ENCODE measurements at regions not wholly inside any gene's neighbourhood (a gene's known extent, or its start where the extent isn't known, plus 50 kb on each side); places are given as distances from the start of the nearest gene placed in this dataset.
"Not testable (repeated sequence)": the region's sequence is repeated elsewhere in the genome, so short reads cannot be mapped to it uniquely, and the experiment has no call there.

GRCh38 chr3:164351131-164351530 lies 727.2 kb downstream of the SI start:
- no peak overlapping the region for H3K9ac ChIP-seq (ENCODE audit: insufficient read depth in 1 of 2, low read length in 2 of 2)
- no peaks in the 10 kb centered on the region for H3K4me1 ChIP-seq (ENCODE audit: control insufficient read depth in 5 of 5, insufficient read depth in 5 of 5, low read length in 5 of 5)
- H3K4me3 ChIP-seq: no peak overlapping the region
- DNase-seq (no peak), ATAC-seq (ENCODE audit: insufficient read depth, low FRiP score) (no peak)
- no peaks in the 10 kb centered on the region for H3K9me3 ChIP-seq (ENCODE audit: control insufficient read depth in 4 of 4, insufficient read depth in 3 of 4, low read length in 3 of 4)
- no peak overlapping the region for H3K27ac ChIP-seq (ENCODE audit: low read depth in 1 of 2, low read length in 1 of 2)
- no peaks in the 10 kb centered on the region for H3K27me3 ChIP-seq (ENCODE audit: control insufficient read depth in 3 of 3, insufficient read depth in 3 of 3, low read length in 2 of 3)
- no peaks in the 10 kb centered on the region for H3K36me3 ChIP-seq (ENCODE audit: control insufficient read depth in 4 of 4, insufficient read depth in 4 of 4, low read length in 4 of 4)
- TF ChIP-seq, protein P1, sequence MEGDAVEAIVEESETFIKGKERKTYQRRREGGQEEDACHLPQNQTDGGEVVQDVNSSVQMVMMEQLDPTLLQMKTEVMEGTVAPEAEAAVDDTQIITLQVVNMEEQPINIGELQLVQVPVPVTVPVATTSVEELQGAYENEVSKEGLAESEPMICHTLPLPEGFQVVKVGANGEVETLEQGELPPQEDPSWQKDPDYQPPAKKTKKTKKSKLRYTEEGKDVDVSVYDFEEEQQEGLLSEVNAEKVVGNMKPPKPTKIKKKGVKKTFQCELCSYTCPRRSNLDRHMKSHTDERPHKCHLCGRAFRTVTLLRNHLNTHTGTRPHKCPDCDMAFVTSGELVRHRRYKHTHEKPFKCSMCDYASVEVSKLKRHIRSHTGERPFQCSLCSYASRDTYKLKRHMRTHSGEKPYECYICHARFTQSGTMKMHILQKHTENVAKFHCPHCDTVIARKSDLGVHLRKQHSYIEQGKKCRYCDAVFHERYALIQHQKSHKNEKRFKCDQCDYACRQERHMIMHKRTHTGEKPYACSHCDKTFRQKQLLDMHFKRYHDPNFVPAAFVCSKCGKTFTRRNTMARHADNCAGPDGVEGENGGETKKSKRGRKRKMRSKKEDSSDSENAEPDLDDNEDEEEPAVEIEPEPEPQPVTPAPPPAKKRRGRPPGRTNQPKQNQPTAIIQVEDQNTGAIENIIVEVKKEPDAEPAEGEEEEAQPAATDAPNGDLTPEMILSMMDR (IDR thresholded peaks at IDR 0.05; ENCODE audit: control extremely low read depth, extremely low read depth): no peak

GRCh38 chr3:164342206-164342605 lies 736.1 kb downstream of the SI start:
- H3K27ac ChIP-seq (ENCODE audit: low read depth in 1 of 2, low read length in 1 of 2); H3K9me3 ChIP-seq (ENCODE audit: control insufficient read depth in 4 of 4, insufficient read depth in 3 of 4, low read length in 3 of 4); H3K27me3 ChIP-seq (ENCODE audit: control insufficient read depth in 3 of 3, insufficient read depth in 3 of 3, low read length in 2 of 3); H3K9ac ChIP-seq (ENCODE audit: insufficient read depth in 1 of 2, low read length in 2 of 2); H3K4me1 ChIP-seq (ENCODE audit: control insufficient read depth in 5 of 5, insufficient read depth in 5 of 5, low read length in 5 of 5); ATAC-seq (ENCODE audit: insufficient read depth, low FRiP score); H3K4me3 ChIP-seq; DNase-seq; H3K36me3 ChIP-seq (ENCODE audit: control insufficient read depth in 4 of 4, insufficient read depth in 4 of 4, low read length in 4 of 4): not testable (repeated sequence)
- 70% methylated on average over 5 of the region's 5 CpGs for WGBS, 2 donors

GRCh38 chr3:164341086-164341485 lies 737.2 kb downstream of the SI start:
- TF ChIP-seq, protein P1 (IDR thresholded peaks at IDR 0.05; ENCODE audit: control extremely low read depth, extremely low read depth): no peak
- Histone ChIP-seq H3K9ac (ENCODE audit: insufficient read depth in 1 of 2, low read length in 2 of 2) (no peak overlapping the region), H3K36me3 (ENCODE audit: control insufficient read depth in 4 of 4, insufficient read depth in 4 of 4, low read length in 4 of 4) (no peaks in the 10 kb centered on the region), H3K27me3 (ENCODE audit: control insufficient read depth in 3 of 3, insufficient read depth in 3 of 3, low read length in 2 of 3) (no peaks in the 10 kb centered on the region), H3K27ac (ENCODE audit: low read depth in 1 of 2, low read length in 1 of 2) (no peak overlapping the region), H3K4me3 (no peak overlapping the region), H3K9me3 (ENCODE audit: control insufficient read depth in 4 of 4, insufficient read depth in 3 of 4, low read length in 3 of 4) (no peaks in the 10 kb centered on the region), H3K4me1 (ENCODE audit: control insufficient read depth in 5 of 5, insufficient read depth in 5 of 5, low read length in 5 of 5) (no peaks in the 10 kb centered on the region)
- ATAC-seq (ENCODE audit: insufficient read depth, low FRiP score): no peak
- no peak for DNase-seq
- WGBS, 2 donors: 93 to 96% methylated on average over 20 of the region's 20 CpGs

GRCh38 chr3:164340273-164340672 lies 738.0 kb downstream of the SI start:
- Histone ChIP-seq H3K27me3 (ENCODE audit: control insufficient read depth in 3 of 3, insufficient read depth in 3 of 3, low read length in 2 of 3) (no peaks in the 10 kb centered on the region), H3K9me3 (ENCODE audit: control insufficient read depth in 4 of 4, insufficient read depth in 3 of 4, low read length in 3 of 4) (no peaks in the 10 kb centered on the region), H3K4me3 (no peak overlapping the region), H3K4me1 (ENCODE audit: control insufficient read depth in 5 of 5, insufficient read depth in 5 of 5, low read length in 5 of 5) (no peaks in the 10 kb centered on the region), H3K27ac (ENCODE audit: low read depth in 1 of 2, low read length in 1 of 2) (no peak overlapping the region), H3K36me3 (ENCODE audit: control insufficient read depth in 4 of 4, insufficient read depth in 4 of 4, low read length in 4 of 4) (no peaks in the 10 kb centered on the region), H3K9ac (ENCODE audit: insufficient read depth in 1 of 2, low read length in 2 of 2) (no peak overlapping the region)
- 91 to 92% methylated on average over 8 of the region's 8 CpGs for WGBS, 2 donors
- ATAC-seq (ENCODE audit: insufficient read depth, low FRiP score) (no peak), DNase-seq (no peak)
- TF ChIP-seq, protein P1 (IDR thresholded peaks at IDR 0.05; ENCODE audit: control extremely low read depth, extremely low read depth): no peak

Data from lung (tissue), 11 donors.